ENCODE measurements at regions not wholly inside any gene's neighbourhood (a gene's known extent, or its start where the extent isn't known, plus 50 kb on each side); places are given as distances from the start of the nearest gene placed in this dataset.
"Not testable (repeated sequence)": the region's sequence is repeated elsewhere in the genome, so short reads cannot be mapped to it uniquely, and the experiment has no call there.

- Histone ChIP-seq H3K9ac (ENCODE audit: low read depth in 1 of 2, low read length in 2 of 2) (no peak overlapping the region), H3K36me3 (ENCODE audit: control insufficient read depth in 1 of 2, insufficient read depth in 2 of 2, low read length in 2 of 2) (no peaks in the 10 kb centered on the region), H3K4me3 (ENCODE audit: low read depth in 1 of 2, low read length in 2 of 2) (no peak overlapping the region), H3K27ac (ENCODE audit: low read depth, low read length) (no peak overlapping the region), H3K27me3 (ENCODE audit: control insufficient read depth in 1 of 2, insufficient read depth in 2 of 2, low read length in 2 of 2) (no peaks in the 10 kb centered on the region), H3K4me1 (ENCODE audit: control insufficient read depth in 1 of 2, insufficient read depth in 2 of 2, low read length in 2 of 2) (peaks cover 45 to 68% of the 10 kb centered on the region in 2 donors), H3K9me3 (ENCODE audit: control insufficient read depth in 1 of 2, low read length in 2 of 2) (no peaks in the 10 kb centered on the region)
Measured at GRCh38 chr17:72470734-72471133, 349.9 kb downstream of the SOX9 start.

GRCh38 chr17:72471296-72471695 lies 350.5 kb downstream of the SOX9 start:
- Histone ChIP-seq H3K9ac (ENCODE audit: low read depth in 1 of 2, low read length in 2 of 2) (no peak overlapping the region), H3K4me3 (ENCODE audit: low read depth in 1 of 2, low read length in 2 of 2) (no peak overlapping the region), H3K27me3 (ENCODE audit: control insufficient read depth in 1 of 2, insufficient read depth in 2 of 2, low read length in 2 of 2) (no peaks in the 10 kb centered on the region), H3K36me3 (ENCODE audit: control insufficient read depth in 1 of 2, insufficient read depth in 2 of 2, low read length in 2 of 2) (no peaks in the 10 kb centered on the region), H3K9me3 (ENCODE audit: control insufficient read depth in 1 of 2, low read length in 2 of 2) (no peaks in the 10 kb centered on the region), H3K27ac (ENCODE audit: low read depth, low read length) (no peak overlapping the region), H3K4me1 (ENCODE audit: control insufficient read depth in 1 of 2, insufficient read depth in 2 of 2, low read length in 2 of 2) (peaks cover 46 to 68% of the 10 kb centered on the region in 2 donors)

DNA sequence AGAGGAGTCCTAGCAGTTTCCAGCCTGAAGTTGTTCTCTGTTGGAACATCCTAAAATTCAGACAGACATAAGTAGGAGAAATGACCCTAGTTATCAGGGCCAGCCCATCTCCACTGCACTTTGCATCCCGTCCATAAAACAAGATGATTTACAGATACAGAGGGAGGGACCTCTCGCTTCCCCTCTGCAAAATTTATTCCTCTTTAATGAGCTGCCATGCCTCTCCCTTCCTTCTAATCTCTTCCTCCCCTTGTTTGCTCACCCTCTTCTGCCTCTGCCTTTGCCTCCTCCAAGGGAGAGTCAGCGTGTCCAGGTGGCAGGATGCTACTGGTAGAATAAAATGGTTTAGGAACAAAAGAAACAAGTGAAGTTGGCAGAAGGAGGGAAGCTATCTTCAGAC lies 351.3 kb downstream of the SOX9 start:
- Histone ChIP-seq H3K9ac (ENCODE audit: low read depth in 1 of 2, low read length in 2 of 2) (no peak overlapping the region), H3K9me3 (ENCODE audit: control insufficient read depth in 1 of 2, low read length in 2 of 2) (no peaks in the 10 kb centered on the region), H3K36me3 (ENCODE audit: control insufficient read depth in 1 of 2, insufficient read depth in 2 of 2, low read length in 2 of 2) (no peaks in the 10 kb centered on the region), H3K4me3 (ENCODE audit: low read depth in 1 of 2, low read length in 2 of 2) (no peak overlapping the region), H3K4me1 (ENCODE audit: control insufficient read depth in 1 of 2, insufficient read depth in 2 of 2, low read length in 2 of 2) (peaks cover 51 to 69% of the 10 kb centered on the region in 2 donors), H3K27me3 (ENCODE audit: control insufficient read depth in 1 of 2, insufficient read depth in 2 of 2, low read length in 2 of 2) (no peaks in the 10 kb centered on the region), H3K27ac (ENCODE audit: low read depth, low read length) (no peak overlapping the region)

GRCh38 chr17:72472853-72473390 lies 352.1 kb downstream of the SOX9 start:
- peaks cover 49 to 69% of the 10 kb centered on the region in 2 donors for H3K4me1 ChIP-seq (ENCODE audit: control insufficient read depth in 1 of 2, insufficient read depth in 2 of 2, low read length in 2 of 2)
- H3K27me3 ChIP-seq (ENCODE audit: control insufficient read depth in 1 of 2, insufficient read depth in 2 of 2, low read length in 2 of 2); H3K36me3 ChIP-seq (ENCODE audit: control insufficient read depth in 1 of 2, insufficient read depth in 2 of 2, low read length in 2 of 2); H3K9ac ChIP-seq (ENCODE audit: low read depth in 1 of 2, low read length in 2 of 2); H3K9me3 ChIP-seq (ENCODE audit: control insufficient read depth in 1 of 2, low read length in 2 of 2); H3K27ac ChIP-seq (ENCODE audit: low read depth, low read length); H3K4me3 ChIP-seq (ENCODE audit: low read depth in 1 of 2, low read length in 2 of 2): not testable (repeated sequence)

DNA sequence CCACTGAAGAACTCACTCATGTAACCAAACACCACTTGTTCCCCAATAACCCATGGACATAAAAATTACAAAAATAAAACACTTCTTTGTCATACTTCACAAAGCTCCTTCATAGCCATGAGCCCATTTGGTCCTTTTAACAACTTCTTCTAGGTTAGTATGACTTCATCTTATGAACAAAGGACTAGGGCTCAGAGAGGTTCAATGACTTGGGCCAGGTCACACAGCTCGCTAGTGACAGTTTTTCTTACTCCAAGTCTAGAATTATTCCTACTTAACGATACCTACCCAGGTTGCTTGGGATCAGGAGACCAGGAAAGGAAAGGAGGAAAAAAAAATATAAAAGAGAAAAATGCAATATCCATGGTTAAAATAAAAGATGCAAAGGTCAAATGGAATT lies 353.4 kb downstream of the SOX9 start:
- Histone ChIP-seq H3K4me1 (ENCODE audit: control insufficient read depth in 1 of 2, insufficient read depth in 2 of 2, low read length in 2 of 2) (peaks cover 41 to 62% of the 10 kb centered on the region in 2 donors), H3K27ac (ENCODE audit: low read depth, low read length) (no peak overlapping the region)

DNA sequence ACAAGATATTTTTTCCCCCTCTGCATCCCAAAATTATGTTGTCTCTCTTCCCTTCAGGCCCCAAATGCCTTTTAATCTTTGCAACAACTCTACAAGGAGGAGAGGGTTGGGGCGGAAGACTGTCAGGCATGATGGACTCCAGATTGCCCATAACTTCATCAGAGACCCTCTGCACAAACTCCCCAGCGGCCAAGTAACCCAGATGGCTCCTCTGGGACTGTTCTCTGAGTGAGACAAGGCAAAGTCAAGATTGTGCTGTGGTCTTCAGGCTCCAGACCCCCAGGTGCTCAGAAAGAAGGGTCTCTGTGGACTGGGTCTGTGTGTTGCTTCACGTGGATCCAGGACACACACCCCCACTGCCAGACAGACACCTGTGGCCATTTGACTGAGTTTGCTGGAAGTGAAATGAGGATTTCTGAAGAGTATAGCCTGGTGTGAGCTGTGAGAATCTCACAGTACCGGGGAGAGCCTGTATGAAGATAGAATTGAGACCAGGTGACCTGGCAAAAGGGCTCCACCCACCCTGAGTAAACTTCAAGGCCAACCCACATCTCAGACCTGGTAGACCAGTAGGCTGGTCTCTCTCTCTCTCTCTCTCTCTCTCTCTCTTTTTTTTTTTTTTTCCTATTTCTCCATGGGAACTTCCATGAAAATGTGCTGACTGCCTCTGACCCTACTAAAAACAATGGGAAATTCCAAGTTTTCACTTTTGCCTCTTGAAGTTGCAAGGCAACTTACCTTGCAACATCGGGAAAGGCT lies 354.1 kb downstream of the SOX9 start:
- Histone ChIP-seq H3K4me3 (ENCODE audit: low read depth in 1 of 2, low read length in 2 of 2) (peak overlapping the region in 1 of 2 donors; percentile 25), H3K27me3 (ENCODE audit: control insufficient read depth in 1 of 2, insufficient read depth in 2 of 2, low read length in 2 of 2) (no peaks in the 10 kb centered on the region), H3K9me3 (ENCODE audit: control insufficient read depth in 1 of 2, low read length in 2 of 2) (no peaks in the 10 kb centered on the region), H3K4me1 (ENCODE audit: control insufficient read depth in 1 of 2, insufficient read depth in 2 of 2, low read length in 2 of 2) (peaks cover 41 to 62% of the 10 kb centered on the region in 2 donors), H3K36me3 (ENCODE audit: control insufficient read depth in 1 of 2, insufficient read depth in 2 of 2, low read length in 2 of 2) (no peaks in the 10 kb centered on the region), H3K9ac (ENCODE audit: low read depth in 1 of 2, low read length in 2 of 2) (no peak overlapping the region), H3K27ac (ENCODE audit: low read depth, low read length) (no peak overlapping the region)

More for the DNA sequence above, 353.4 kb downstream of the SOX9 start:
- no peaks in the 10 kb centered on the region for H3K36me3 ChIP-seq (ENCODE audit: control insufficient read depth in 1 of 2, insufficient read depth in 2 of 2, low read length in 2 of 2)
- no peaks in the 10 kb centered on the region for H3K27me3 ChIP-seq (ENCODE audit: control insufficient read depth in 1 of 2, insufficient read depth in 2 of 2, low read length in 2 of 2)
- no peak overlapping the region for H3K4me3 ChIP-seq (ENCODE audit: low read depth in 1 of 2, low read length in 2 of 2)
- H3K9ac ChIP-seq (ENCODE audit: low read depth in 1 of 2, low read length in 2 of 2) = no peak overlapping the region
- no peaks in the 10 kb centered on the region for H3K9me3 ChIP-seq (ENCODE audit: control insufficient read depth in 1 of 2, low read length in 2 of 2)

DNA sequence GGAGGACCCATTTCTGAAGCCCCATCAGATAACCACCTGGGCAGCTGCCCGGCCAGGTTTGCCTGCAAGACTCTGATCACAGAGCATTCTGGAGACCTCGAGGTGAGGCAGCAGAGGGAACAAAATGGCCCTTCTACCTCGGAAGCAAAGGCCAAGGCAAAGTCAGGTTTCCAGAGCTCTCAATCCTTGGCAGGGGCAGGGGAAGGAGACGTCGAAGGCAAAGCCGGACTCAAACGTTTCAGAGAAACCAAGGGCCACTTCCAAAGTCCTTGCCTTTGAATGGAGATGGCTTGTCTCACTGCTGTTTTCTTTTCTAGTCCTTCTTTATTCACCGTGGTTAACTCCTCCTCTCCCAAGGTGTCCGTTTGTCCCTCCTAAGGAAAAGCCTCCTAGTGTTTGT lies 355.3 kb downstream of the SOX9 start:
- H3K27ac ChIP-seq (ENCODE audit: low read depth, low read length) = no peak overlapping the region
- peaks cover 36 to 57% of the 10 kb centered on the region in 2 donors for H3K4me1 ChIP-seq (ENCODE audit: control insufficient read depth in 1 of 2, insufficient read depth in 2 of 2, low read length in 2 of 2)
- H3K9ac ChIP-seq (ENCODE audit: low read depth in 1 of 2, low read length in 2 of 2) = peak overlapping the region; percentile 33 to 44
- H3K27me3 ChIP-seq (ENCODE audit: control insufficient read depth in 1 of 2, insufficient read depth in 2 of 2, low read length in 2 of 2) = no peaks in the 10 kb centered on the region
- no peaks in the 10 kb centered on the region for H3K9me3 ChIP-seq (ENCODE audit: control insufficient read depth in 1 of 2, low read length in 2 of 2)
- H3K4me3 ChIP-seq (ENCODE audit: low read depth in 1 of 2, low read length in 2 of 2) = peak overlapping the region in 1 of 2 donors; percentile 33
- H3K36me3 ChIP-seq (ENCODE audit: control insufficient read depth in 1 of 2, insufficient read depth in 2 of 2, low read length in 2 of 2) = no peaks in the 10 kb centered on the region

- Histone ChIP-seq H3K4me1 (ENCODE audit: control insufficient read depth in 1 of 2, insufficient read depth in 2 of 2, low read length in 2 of 2) (peaks cover 34 to 55% of the 10 kb centered on the region in 2 donors), H3K36me3 (ENCODE audit: control insufficient read depth in 1 of 2, insufficient read depth in 2 of 2, low read length in 2 of 2) (no peaks in the 10 kb centered on the region), H3K27ac (ENCODE audit: low read depth, low read length) (no peak overlapping the region), H3K9me3 (ENCODE audit: control insufficient read depth in 1 of 2, low read length in 2 of 2) (no peaks in the 10 kb centered on the region), H3K27me3 (ENCODE audit: control insufficient read depth in 1 of 2, insufficient read depth in 2 of 2, low read length in 2 of 2) (no peaks in the 10 kb centered on the region), H3K4me3 (ENCODE audit: low read depth in 1 of 2, low read length in 2 of 2) (peak overlapping the region in 1 of 2 donors; percentile 33), H3K9ac (ENCODE audit: low read depth in 1 of 2, low read length in 2 of 2) (peak overlapping the region; percentile 33 to 44)
Measured at GRCh38 chr17:72476575-72476986, 355.8 kb downstream of the SOX9 start.

GRCh38 chr17:72477491-72477890 lies 356.7 kb downstream of the SOX9 start:
- peak overlapping the region; percentile 34 to 44 for H3K9ac ChIP-seq (ENCODE audit: low read depth in 1 of 2, low read length in 2 of 2)
- H3K27me3 ChIP-seq (ENCODE audit: control insufficient read depth in 1 of 2, insufficient read depth in 2 of 2, low read length in 2 of 2) = no peaks in the 10 kb centered on the region
- H3K9me3 ChIP-seq (ENCODE audit: control insufficient read depth in 1 of 2, low read length in 2 of 2) = no peaks in the 10 kb centered on the region
- H3K4me3 ChIP-seq (ENCODE audit: low read depth in 1 of 2, low read length in 2 of 2) = peak overlapping the region in 1 of 2 donors; percentile 33
- peak overlapping the region; percentile 53 for H3K27ac ChIP-seq (ENCODE audit: low read depth, low read length)
- peaks cover 26 to 46% of the 10 kb centered on the region in 2 donors for H3K4me1 ChIP-seq (ENCODE audit: control insufficient read depth in 1 of 2, insufficient read depth in 2 of 2, low read length in 2 of 2)
- no peaks in the 10 kb centered on the region for H3K36me3 ChIP-seq (ENCODE audit: control insufficient read depth in 1 of 2, insufficient read depth in 2 of 2, low read length in 2 of 2)

GRCh38 chr17:72479113-72479512 lies 358.3 kb downstream of the SOX9 start:
- Histone ChIP-seq H3K27ac (ENCODE audit: low read depth, low read length) (no peak overlapping the region), H3K9me3 (ENCODE audit: control insufficient read depth in 1 of 2, low read length in 2 of 2) (no peaks in the 10 kb centered on the region), H3K4me3 (ENCODE audit: low read depth in 1 of 2, low read length in 2 of 2) (no peak overlapping the region), H3K27me3 (ENCODE audit: control insufficient read depth in 1 of 2, insufficient read depth in 2 of 2, low read length in 2 of 2) (no peaks in the 10 kb centered on the region), H3K4me1 (ENCODE audit: control insufficient read depth in 1 of 2, insufficient read depth in 2 of 2, low read length in 2 of 2) (peaks cover 24 to 43% of the 10 kb centered on the region in 2 donors), H3K9ac (ENCODE audit: low read depth in 1 of 2, low read length in 2 of 2) (no peak overlapping the region), H3K36me3 (ENCODE audit: control insufficient read depth in 1 of 2, insufficient read depth in 2 of 2, low read length in 2 of 2) (no peaks in the 10 kb centered on the region)

All from duodenal mucosa (tissue), 2 donors.